ENCODE measurements at regions not wholly inside any gene's neighbourhood (a gene's known extent, or its start where the extent isn't known, plus 50 kb on each side); places are given as distances from the start of the nearest gene placed in this dataset.

- ATAC-seq (ENCODE audit: low read depth), result no peak
Observed at GRCh38 chr4:138852681-138853080, 162.9 kb upstream of the NOCT start.

GRCh38 chr4:138851391-138852335 lies 163.9 kb upstream of the NOCT start:
- peak; percentile 18 for TF ChIP-seq CTCF (IDR thresholded peaks at IDR 0.05; ENCODE audit: poor library complexity, severe bottlenecking)
- Histone ChIP-seq H3K36me3 (ENCODE audit: low read depth) (no peaks in the 10 kb centered on the region), H3K27ac (ENCODE audit: poor library complexity, severe bottlenecking) (peak overlapping the region; percentile 35), H3K4me1 (ENCODE audit: insufficient read depth, poor library complexity, severe bottlenecking) (peaks cover 7% of the 10 kb centered on the region), H3K4me3 (ENCODE audit: severe bottlenecking) (peak overlapping the region; percentile 2), H3K27me3 (ENCODE audit: insufficient read depth, poor library complexity, severe bottlenecking) (no peaks in the 10 kb centered on the region), H3K9me3 (ENCODE audit: severe bottlenecking) (no peaks in the 10 kb centered on the region)
- peak; percentile 99 for ATAC-seq (ENCODE audit: low read depth)
- DNase-seq (ENCODE audit: low spot score), result no peak

More at GRCh38 chr4:138852681-138853080, 162.9 kb upstream of the NOCT start:
- Histone ChIP-seq H3K27ac (ENCODE audit: poor library complexity, severe bottlenecking) (no peak overlapping the region), H3K4me1 (ENCODE audit: insufficient read depth, poor library complexity, severe bottlenecking) (peaks cover 7% of the 10 kb centered on the region), H3K36me3 (ENCODE audit: low read depth) (no peaks in the 10 kb centered on the region), H3K27me3 (ENCODE audit: insufficient read depth, poor library complexity, severe bottlenecking) (no peaks in the 10 kb centered on the region), H3K9me3 (ENCODE audit: severe bottlenecking) (no peaks in the 10 kb centered on the region), H3K4me3 (ENCODE audit: severe bottlenecking) (no peak overlapping the region)
- no peak for TF ChIP-seq CTCF (IDR thresholded peaks at IDR 0.05; ENCODE audit: poor library complexity, severe bottlenecking)
- no peak for DNase-seq (ENCODE audit: low spot score)

- Histone ChIP-seq H3K27me3 (ENCODE audit: insufficient read depth, poor library complexity, severe bottlenecking) (no peaks in the 10 kb centered on the region), H3K36me3 (ENCODE audit: low read depth) (no peaks in the 10 kb centered on the region), H3K4me3 (ENCODE audit: severe bottlenecking) (no peak overlapping the region), H3K4me1 (ENCODE audit: insufficient read depth, poor library complexity, severe bottlenecking) (peaks cover 4% of the 10 kb centered on the region), H3K27ac (ENCODE audit: poor library complexity, severe bottlenecking) (no peak overlapping the region), H3K9me3 (ENCODE audit: severe bottlenecking) (no peaks in the 10 kb centered on the region)
- no peak for DNase-seq (ENCODE audit: low spot score)
- ATAC-seq (ENCODE audit: low read depth), result no peak
- TF ChIP-seq CTCF (IDR thresholded peaks at IDR 0.05; ENCODE audit: poor library complexity, severe bottlenecking), result no peak
Observed at GRCh38 chr4:138845664-138846063, 169.9 kb upstream of the NOCT start.

GRCh38 chr4:138845054-138845453 lies 170.5 kb upstream of the NOCT start:
- no peaks in the 10 kb centered on the region for H3K27me3 ChIP-seq (ENCODE audit: insufficient read depth, poor library complexity, severe bottlenecking)
- H3K36me3 ChIP-seq (ENCODE audit: low read depth), result no peaks in the 10 kb centered on the region
- no peaks in the 10 kb centered on the region for H3K9me3 ChIP-seq (ENCODE audit: severe bottlenecking)
- ATAC-seq (ENCODE audit: low read depth), result no peak
- no peak overlapping the region for H3K4me3 ChIP-seq (ENCODE audit: severe bottlenecking)
- H3K4me1 ChIP-seq (ENCODE audit: insufficient read depth, poor library complexity, severe bottlenecking), result peaks cover 4% of the 10 kb centered on the region
- no peak for DNase-seq (ENCODE audit: low spot score)
- TF ChIP-seq CTCF (IDR thresholded peaks at IDR 0.05; ENCODE audit: poor library complexity, severe bottlenecking), result no peak
- H3K27ac ChIP-seq (ENCODE audit: poor library complexity, severe bottlenecking), result no peak overlapping the region

- Histone ChIP-seq H3K27me3 (ENCODE audit: insufficient read depth, poor library complexity, severe bottlenecking) (no peaks in the 10 kb centered on the region), H3K36me3 (ENCODE audit: low read depth) (no peaks in the 10 kb centered on the region), H3K9me3 (ENCODE audit: severe bottlenecking) (no peaks in the 10 kb centered on the region), H3K4me3 (ENCODE audit: severe bottlenecking) (no peak overlapping the region), H3K27ac (ENCODE audit: poor library complexity, severe bottlenecking) (peak overlapping the region; percentile 68), H3K4me1 (ENCODE audit: insufficient read depth, poor library complexity, severe bottlenecking) (peaks cover 4% of the 10 kb centered on the region)
- ATAC-seq (ENCODE audit: low read depth) (peak; percentile 94), DNase-seq (ENCODE audit: low spot score) (no peak)
- no peak for TF ChIP-seq CTCF (IDR thresholded peaks at IDR 0.05; ENCODE audit: poor library complexity, severe bottlenecking)
Observed at GRCh38 chr4:138843616-138844015, 172.0 kb upstream of the NOCT start.
